IMR-90 (cell line): ENCODE measurements at regions not wholly inside any gene's neighbourhood (a gene's known extent, or its start where the extent isn't known, plus 50 kb on each side); places are given as distances from the start of the nearest gene placed in this dataset.

Experiments
- ATAC-seq: fragments of 200-7000 bp; cut with Tn5 transposase; 2 replicates; pipeline ENCODE4 v1.9.1; 2020; ENCODE audit warnings: low read depth, mild to moderate bottlenecking, moderate library complexity
- BruUV-seq: library from RNA; stranded (reverse); fragments of 400-500 nt; replicated peaks from 2 replicates; lab custom pipeline; 2021; lab: Mats Ljungman, UMichigan
- CTCF ChIA-PET: fragments of 300-600 bp; formaldehyde crosslinking; extraction: SDS; loops from one replicate; lab custom pipeline; 2021; ENCODE audit warnings: antibody characterized with exemption; lab: Yijun Ruan, JAX
- POLR2A ChIA-PET: fragments of 300-600 bp; sonication (Branson Sonifier 250); formaldehyde crosslinking; loops from one replicate; lab custom pipeline; 2022; ENCODE audit warnings: antibody characterized with exemption; ENCODE audit not compliant: unreplicated experiment; lab: Charles Lee
- DNase-seq: peaks from one replicate; pipeline ENCODE4 v3.0.0; 2013
- H2AFZ ChIP-seq: replicated peaks from 2 replicates; pipeline ENCODE3; 2013; ENCODE audit warnings: low read length, mild to moderate bottlenecking; ENCODE audit not compliant: poor library complexity
- H2AK5ac ChIP-seq: 2 replicates; pipeline ENCODE4 v1.6.1; 2013; ENCODE audit warnings: low read depth, low read length, inconsistent platforms
- H2AK9ac ChIP-seq: replicated peaks from 2 replicates; pipeline ENCODE3; 2013; ENCODE audit warnings: mild to moderate bottlenecking, low read depth, low read length, moderate library complexity; ENCODE audit not compliant: poor library complexity
- H2BK120ac ChIP-seq: 2 replicates; pipeline ENCODE4 v1.6.1; 2013; ENCODE audit warnings: low read depth, low read length, inconsistent platforms
- H2BK15ac ChIP-seq: 3 replicates; pipeline ENCODE4 v1.6.1; 2013; ENCODE audit warnings: low read depth, low read length, inconsistent platforms
- H2BK20ac ChIP-seq: 2 replicates; pipeline ENCODE4 v1.6.1; 2013; ENCODE audit warnings: low read depth, mild to moderate bottlenecking, inconsistent platforms, low read length, moderate library complexity
- H2BK5ac ChIP-seq: 2 replicates; pipeline ENCODE4 v1.6.1; 2013; ENCODE audit warnings: mild to moderate bottlenecking, low read depth, low read length, inconsistent platforms; ENCODE audit not compliant: poor library complexity, severe bottlenecking
- H3K14ac ChIP-seq: replicated peaks from 2 replicates; pipeline ENCODE4 v1.6.1; 2013; ENCODE audit warnings: low read depth, low read length, inconsistent platforms
- H3K18ac ChIP-seq: 2 replicates; pipeline ENCODE4 v1.6.1; 2013; ENCODE audit warnings: low read depth, low read length, control low read depth
- H3K23ac ChIP-seq: 2 replicates; pipeline ENCODE4 v1.6.1; 2013; ENCODE audit warnings: low read depth, low read length, inconsistent platforms
- H3K27ac ChIP-seq: 2 replicates; pipeline ENCODE4 v1.5.1; 2013; ENCODE audit warnings: mild to moderate bottlenecking, control low read depth, low read length; ENCODE audit not compliant: insufficient read depth
- H3K27me3 ChIP-seq: 2 replicates; pipeline ENCODE4 v1.6.1; 2013; ENCODE audit warnings: low read length; ENCODE audit not compliant: control insufficient read depth, insufficient read depth
- H3K36me3 ChIP-seq: 2 replicates; pipeline ENCODE4 v1.6.1; 2013; ENCODE audit warnings: low read length, mixed read lengths; ENCODE audit not compliant: control insufficient read depth, insufficient read depth
- H3K4ac ChIP-seq: 2 replicates; pipeline ENCODE4 v1.6.1; 2013; ENCODE audit warnings: low read depth, low read length, inconsistent platforms
- H3K4me1 ChIP-seq: 2 replicates; pipeline ENCODE4 v1.6.1; 2013; ENCODE audit warnings: low read length, mixed read lengths; ENCODE audit not compliant: control insufficient read depth, insufficient read depth
- H3K4me2 ChIP-seq: 2 replicates; pipeline ENCODE4 v1.6.1; 2013; ENCODE audit warnings: low read depth, mild to moderate bottlenecking, control low read depth, low read length, moderate library complexity
- H3K4me3 ChIP-seq: 2 replicates; pipeline ENCODE4 v1.5.1; 2013; ENCODE audit warnings: low read depth, mild to moderate bottlenecking, control low read depth, low read length, moderate library complexity; ENCODE audit not compliant: insufficient read depth
- H3K56ac ChIP-seq: 2 replicates; pipeline ENCODE4 v1.6.1; 2013; ENCODE audit warnings: low read length, inconsistent platforms; ENCODE audit not compliant: insufficient read depth; ENCODE audit errors: extremely low read depth
- H3K79me1 ChIP-seq, 2 experiments: 2 replicates each; pipeline ENCODE4 v1.6.1; 2013; ENCODE audit warnings: low read length in 2 of 2, inconsistent platforms in 1 of 2, low read depth in 1 of 2
- H3K9ac ChIP-seq: 2 replicates; pipeline ENCODE4 v1.6.1; 2013; ENCODE audit warnings: low read depth, low read length, control low read depth
- H3K9me1 ChIP-seq: 2 replicates; pipeline ENCODE4 v1.6.1; 2013; ENCODE audit warnings: low read length, inconsistent platforms; ENCODE audit not compliant: insufficient read depth
- H3K9me3 ChIP-seq: 2 replicates; pipeline ENCODE4 v1.6.1; 2013; ENCODE audit warnings: low read length; ENCODE audit not compliant: control insufficient read depth, insufficient read depth
- H4K20me1 ChIP-seq: 2 replicates; pipeline ENCODE4 v1.6.1; 2013; ENCODE audit warnings: low read length, inconsistent platforms; ENCODE audit not compliant: insufficient read depth
- H4K5ac ChIP-seq: 2 replicates; pipeline ENCODE4 v1.6.1; 2013; ENCODE audit warnings: mild to moderate bottlenecking, low read depth, low read length, control low read depth
- H4K8ac ChIP-seq, 2 experiments: 2 replicates each; pipeline ENCODE4 v1.6.1; 2013; ENCODE audit warnings: low read depth in 2 of 2, low read length in 2 of 2, control low read depth in 1 of 2, inconsistent platforms in 1 of 2
- H4K91ac ChIP-seq: 2 replicates; pipeline ENCODE4 v1.6.1; 2013; ENCODE audit warnings: low read depth, low read length, inconsistent platforms; ENCODE audit not compliant: insufficient read depth
- CHD1 ChIP-seq: IDR thresholded peaks from 2 replicates; pipeline ENCODE4 v1.6.1; 2012; ENCODE audit warnings: low read depth, low read length, improper control_type of control experiment
- CTCF ChIP-seq: conservative IDR thresholded peaks from 2 replicates; pipeline ENCODE4 v1.5.1; 2012; ENCODE audit warnings: mild to moderate bottlenecking, low read depth, low read length, improper control_type of control experiment
- MAFK ChIP-seq: IDR thresholded peaks from 2 replicates; pipeline ENCODE4 v1.6.1; 2012; ENCODE audit warnings: low read depth, low read length, improper control_type of control experiment
- MAZ ChIP-seq: IDR thresholded peaks from 2 replicates; pipeline ENCODE4 v1.6.1; 2012; ENCODE audit warnings: low read depth, mild to moderate bottlenecking, low read length, improper control_type of control experiment, moderate library complexity, borderline replicate concordance
- RFX5 ChIP-seq: IDR thresholded peaks from 2 replicates; pipeline ENCODE4 v1.8.0; 2012; ENCODE audit warnings: low read depth, mild to moderate bottlenecking, low read length, moderate library complexity
- SMC3 ChIP-seq: fragments of 150-350 bp; IDR thresholded peaks from 2 replicates; pipeline ENCODE4 v1.6.1; 2016; ENCODE audit warnings: low read depth, mild to moderate bottlenecking, antibody characterized with exemption, low read length, moderate library complexity
- WGBS, 2 experiments: methylation state at CpG; one replicate each; pipeline versions ENCODE4 v1.1.5 to v1.1.7; 2013; ENCODE audit warnings: missing lambda C conversion rate in 2 of 2; ENCODE audit not compliant: insufficient read length in 1 of 2; ENCODE audit errors: extremely low coverage in 2 of 2; 5-methylcytosine and 5-hydroxymethylcytosine counted together
- dilution Hi-C: fragments of 300-500 bp; cut with HindIII; formaldehyde crosslinking; loops from one replicate; pipeline ENCODE4 v1.14.3; 2018; ENCODE audit warnings: low sequenced_read_pairs; ENCODE audit not compliant: unreplicated experiment
- in situ Hi-C: fragments of 300-500 bp; cut with MboI; formaldehyde crosslinking; loops from 3 replicates; pipeline ENCODE4 v1.14.3; 2019; ENCODE audit warnings: low sequenced_read_pairs, inconsistent platforms, mixed read lengths
- intact Hi-C: fragments of 100-400 bp; cut with micrococcal nuclease; formaldehyde crosslinking; loops from 2 replicates; pipeline ENCODE4 v1.10.0; 2022

DNA sequence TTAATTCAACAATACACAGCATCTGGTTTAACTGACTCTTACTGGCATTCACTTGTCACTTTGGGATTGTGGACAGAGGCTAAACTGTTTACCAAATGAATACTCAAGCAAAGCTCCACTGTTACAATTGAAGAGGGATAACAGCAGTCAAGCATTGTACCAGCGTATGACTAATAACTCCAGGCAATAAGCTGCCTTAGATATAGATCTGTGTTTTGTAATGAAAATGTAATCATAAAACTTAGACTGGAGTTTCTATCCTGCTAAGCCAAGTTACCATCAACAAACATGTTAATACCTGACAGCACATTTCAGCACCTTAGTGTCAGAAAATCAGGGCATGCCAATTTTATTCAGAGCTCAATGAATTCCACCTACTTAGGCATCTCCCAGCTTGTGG, 889.5 kb downstream of the EPHA4 start:
- TF ChIP-seq MAFK (no peak), CHD1 (no peak), MAZ (no peak), CTCF (no peak), RFX5 (no peak), SMC3 (no peak)
- BruUV-seq, result no TSS peak
- H3K27ac ChIP-seq, result no peak overlapping the region
- H3K4me2 ChIP-seq, result no peak overlapping the region
- no peak overlapping the region for H3K18ac ChIP-seq
- no CpG with 5 or more reads among the region's 1 CpG for WGBS, 2 experiments
- H2BK5ac ChIP-seq, result no peak overlapping the region
- no peaks in the 10 kb centered on the region for H3K79me1 ChIP-seq
- no peak overlapping the region for H2AFZ ChIP-seq
- DNase-seq, result peak; percentile 21
- H4K8ac ChIP-seq, result no peak overlapping the region
- no peak overlapping the region for H2AK5ac ChIP-seq
- H2BK20ac ChIP-seq, result no peak overlapping the region
- no peak overlapping the region for H4K91ac ChIP-seq
- ChIA-PET CTCF (no interaction called here), POLR2A (no interaction called here)
- dilution Hi-C loops (no loop called here), intact Hi-C loops (loop anchor here (10.0 kb wide), 2 partner anchors 392 to 752 kb away; no protein-coding TSS in a partner anchor), in situ Hi-C loops (loop anchor here (25.0 kb wide), 1 partner anchor 1280 kb away; no protein-coding TSS in a partner anchor)
- ATAC-seq, result peak; percentile 35; the same call in 1 of the 2 replicates
- no peaks in the 10 kb centered on the region for H3K9me3 ChIP-seq
- H3K9me1 ChIP-seq, result no peaks in the 10 kb centered on the region
- no peaks in the 10 kb centered on the region for H3K4me1 ChIP-seq
- H2BK120ac ChIP-seq, result no peak overlapping the region
- H3K9ac ChIP-seq, result no peak overlapping the region
- H3K23ac ChIP-seq, result no peak overlapping the region
- H2AK9ac ChIP-seq, result no peak overlapping the region
- no peaks in the 10 kb centered on the region for H4K20me1 ChIP-seq
- H3K4ac ChIP-seq, result no peak overlapping the region
- H3K56ac ChIP-seq, result no peak overlapping the region
- no peak overlapping the region for H3K14ac ChIP-seq
- H3K27me3 ChIP-seq, result no peaks in the 10 kb centered on the region
- H2BK15ac ChIP-seq, result no peak overlapping the region
- H4K5ac ChIP-seq, result no peak overlapping the region
- no peak overlapping the region for H3K4me3 ChIP-seq
- H3K36me3 ChIP-seq, result no peaks in the 10 kb centered on the region
